ENCODE measurements at regions not wholly inside any gene's neighbourhood (a gene's known extent, or its start where the extent isn't known, plus 50 kb on each side); places are given as distances from the start of the nearest gene placed in this dataset.
"Not testable (repeated sequence)": the region's sequence is repeated elsewhere in the genome, so short reads cannot be mapped to it uniquely, and the experiment has no call there.

DNA sequence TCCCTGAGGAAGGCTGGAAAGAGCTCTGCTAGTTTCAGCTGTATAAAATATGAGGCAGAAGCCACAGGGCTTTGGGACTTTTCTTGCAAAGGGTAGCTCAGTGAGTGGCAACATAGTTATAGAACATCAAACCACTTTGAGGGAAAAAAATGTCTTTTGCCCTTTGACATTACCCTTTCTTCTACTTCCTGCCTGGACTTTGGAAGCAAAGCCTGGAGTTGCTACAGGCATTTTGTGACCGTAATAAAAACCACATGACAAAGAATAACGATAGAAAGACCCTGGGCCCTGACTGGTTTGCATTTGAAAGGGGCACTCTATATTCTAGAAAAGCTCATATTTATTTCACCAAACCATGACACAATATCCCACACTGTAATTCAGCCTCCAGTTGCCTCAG is 440.9 kb downstream of the DIRAS2 start:
- Histone ChIP-seq H3K4me3 (ENCODE audit: insufficient read depth, low read length, poor library complexity, severe bottlenecking) (no peak overlapping the region), H3F3A (ENCODE audit: insufficient read depth) (no peaks in the 10 kb centered on the region), H3K27ac (ENCODE audit: low read depth, low read length) (no peak overlapping the region), H4K20me1 (ENCODE audit: low read depth, low read length) (no peaks in the 10 kb centered on the region), H3K36me3 (ENCODE audit: low read length) (no peaks in the 10 kb centered on the region), H3K9ac (ENCODE audit: low read length) (no peak overlapping the region), H2AFZ (ENCODE audit: low read depth, low read length, severe bottlenecking) (no peak overlapping the region), H3K9me2 (replicated peaks; ENCODE audit: insufficient read depth, low read length) (no peaks in the 10 kb centered on the region), H3K79me2 (ENCODE audit: insufficient read depth, low read length) (no peaks in the 10 kb centered on the region), H3K9me3 (ENCODE audit: insufficient read depth, low read length) (no peaks in the 10 kb centered on the region), H3K27me3 (ENCODE audit: low read length) (no peaks in the 10 kb centered on the region), H3K4me2 (ENCODE audit: low read depth, low read length, poor library complexity, severe bottlenecking) (no peak overlapping the region)
- TF ChIP-seq, protein P1, sequence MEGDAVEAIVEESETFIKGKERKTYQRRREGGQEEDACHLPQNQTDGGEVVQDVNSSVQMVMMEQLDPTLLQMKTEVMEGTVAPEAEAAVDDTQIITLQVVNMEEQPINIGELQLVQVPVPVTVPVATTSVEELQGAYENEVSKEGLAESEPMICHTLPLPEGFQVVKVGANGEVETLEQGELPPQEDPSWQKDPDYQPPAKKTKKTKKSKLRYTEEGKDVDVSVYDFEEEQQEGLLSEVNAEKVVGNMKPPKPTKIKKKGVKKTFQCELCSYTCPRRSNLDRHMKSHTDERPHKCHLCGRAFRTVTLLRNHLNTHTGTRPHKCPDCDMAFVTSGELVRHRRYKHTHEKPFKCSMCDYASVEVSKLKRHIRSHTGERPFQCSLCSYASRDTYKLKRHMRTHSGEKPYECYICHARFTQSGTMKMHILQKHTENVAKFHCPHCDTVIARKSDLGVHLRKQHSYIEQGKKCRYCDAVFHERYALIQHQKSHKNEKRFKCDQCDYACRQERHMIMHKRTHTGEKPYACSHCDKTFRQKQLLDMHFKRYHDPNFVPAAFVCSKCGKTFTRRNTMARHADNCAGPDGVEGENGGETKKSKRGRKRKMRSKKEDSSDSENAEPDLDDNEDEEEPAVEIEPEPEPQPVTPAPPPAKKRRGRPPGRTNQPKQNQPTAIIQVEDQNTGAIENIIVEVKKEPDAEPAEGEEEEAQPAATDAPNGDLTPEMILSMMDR (IDR thresholded peaks at IDR 0.05; ENCODE audit: insufficient read depth, low read length, poor library complexity, severe bottlenecking): no peak

DNA sequence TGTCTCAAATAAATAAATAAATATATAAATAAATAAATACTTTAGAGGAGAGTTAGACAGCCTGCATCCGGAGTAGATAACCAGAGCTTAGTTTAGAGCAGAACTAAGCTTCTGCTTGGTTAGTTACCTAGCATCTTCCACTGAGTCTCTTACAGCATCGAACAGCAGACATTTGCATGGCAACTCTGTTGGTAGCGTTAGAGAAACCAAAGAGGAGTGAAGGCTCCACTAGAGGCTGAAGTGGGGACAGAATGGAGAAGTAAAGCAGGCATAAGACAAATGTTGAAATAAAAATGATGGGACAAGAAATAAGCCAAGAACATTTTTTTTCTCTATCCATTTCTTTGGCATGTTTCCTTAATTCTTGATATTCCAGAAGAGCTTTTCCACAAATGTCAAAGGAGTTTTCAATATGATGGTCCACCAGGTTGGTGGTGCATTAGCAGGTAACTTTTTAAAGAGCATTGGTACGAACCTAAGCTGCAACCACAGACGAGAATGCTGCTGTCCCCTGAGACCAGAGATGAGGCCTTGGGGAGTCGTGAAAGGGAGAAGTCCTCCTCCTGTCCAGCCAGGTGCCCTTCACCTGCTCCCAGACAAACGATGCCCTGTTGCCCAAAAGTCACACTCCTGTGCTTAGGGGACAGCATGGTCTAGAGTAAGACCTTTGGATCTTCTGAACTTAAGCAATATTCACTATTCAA is 438.3 kb downstream of the DIRAS2 start:
- Histone ChIP-seq H3K9me2 (replicated peaks; ENCODE audit: insufficient read depth, low read length) (no peaks in the 10 kb centered on the region), H3K4me3 (ENCODE audit: insufficient read depth, low read length, poor library complexity, severe bottlenecking) (no peak overlapping the region), H2AFZ (ENCODE audit: low read depth, low read length, severe bottlenecking) (no peak overlapping the region), H4K20me1 (ENCODE audit: low read depth, low read length) (no peaks in the 10 kb centered on the region), H3F3A (ENCODE audit: insufficient read depth) (no peaks in the 10 kb centered on the region), H3K4me2 (ENCODE audit: low read depth, low read length, poor library complexity, severe bottlenecking) (no peak overlapping the region), H3K9me3 (ENCODE audit: insufficient read depth, low read length) (no peaks in the 10 kb centered on the region), H3K79me2 (ENCODE audit: insufficient read depth, low read length) (no peaks in the 10 kb centered on the region), H3K9ac (ENCODE audit: low read length) (no peak overlapping the region), H3K27me3 (ENCODE audit: low read length) (no peaks in the 10 kb centered on the region), H3K36me3 (ENCODE audit: low read length) (no peaks in the 10 kb centered on the region), H3K27ac (ENCODE audit: low read depth, low read length) (no peak overlapping the region)
- no peak for TF ChIP-seq EZH2phosphoT487 (conservative IDR thresholded peaks at IDR 0.05; ENCODE audit: low read length)
- TF ChIP-seq, protein P1 (IDR thresholded peaks at IDR 0.05; ENCODE audit: insufficient read depth, low read length, poor library complexity, severe bottlenecking): no peak

DNA sequence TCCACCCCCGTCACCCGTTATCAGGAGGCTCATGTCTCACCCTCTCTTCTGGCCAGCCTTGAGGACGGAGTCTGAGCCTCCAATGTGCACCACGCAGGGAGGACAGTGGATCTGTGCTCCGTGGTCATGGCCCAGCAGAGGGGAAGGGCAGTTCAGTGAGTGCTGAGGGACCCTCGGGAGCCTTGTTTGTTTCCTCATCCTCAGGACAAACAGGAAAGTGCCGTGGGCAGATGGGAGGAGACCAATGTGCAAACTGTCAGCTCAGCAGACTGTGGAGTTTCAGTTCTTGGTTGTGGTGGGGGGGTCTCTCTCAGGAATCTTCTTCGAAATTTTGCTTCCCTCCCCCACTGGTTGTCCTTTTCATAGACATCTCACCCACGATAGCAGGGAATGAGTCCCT is 429.6 kb downstream of the DIRAS2 start:
- H3K9me2 ChIP-seq (replicated peaks; ENCODE audit: insufficient read depth, low read length); H3K27me3 ChIP-seq (ENCODE audit: low read length); H3K79me2 ChIP-seq (ENCODE audit: insufficient read depth, low read length); H3K4me3 ChIP-seq (ENCODE audit: insufficient read depth, low read length, poor library complexity, severe bottlenecking); H4K20me1 ChIP-seq (ENCODE audit: low read depth, low read length); H3K36me3 ChIP-seq (ENCODE audit: low read length); H2AFZ ChIP-seq (ENCODE audit: low read depth, low read length, severe bottlenecking); H3K9ac ChIP-seq (ENCODE audit: low read length); H3K4me2 ChIP-seq (ENCODE audit: low read depth, low read length, poor library complexity, severe bottlenecking); H3K27ac ChIP-seq (ENCODE audit: low read depth, low read length); H3K9me3 ChIP-seq (ENCODE audit: insufficient read depth, low read length); H3F3A ChIP-seq (ENCODE audit: insufficient read depth): not testable (repeated sequence)

DNA sequence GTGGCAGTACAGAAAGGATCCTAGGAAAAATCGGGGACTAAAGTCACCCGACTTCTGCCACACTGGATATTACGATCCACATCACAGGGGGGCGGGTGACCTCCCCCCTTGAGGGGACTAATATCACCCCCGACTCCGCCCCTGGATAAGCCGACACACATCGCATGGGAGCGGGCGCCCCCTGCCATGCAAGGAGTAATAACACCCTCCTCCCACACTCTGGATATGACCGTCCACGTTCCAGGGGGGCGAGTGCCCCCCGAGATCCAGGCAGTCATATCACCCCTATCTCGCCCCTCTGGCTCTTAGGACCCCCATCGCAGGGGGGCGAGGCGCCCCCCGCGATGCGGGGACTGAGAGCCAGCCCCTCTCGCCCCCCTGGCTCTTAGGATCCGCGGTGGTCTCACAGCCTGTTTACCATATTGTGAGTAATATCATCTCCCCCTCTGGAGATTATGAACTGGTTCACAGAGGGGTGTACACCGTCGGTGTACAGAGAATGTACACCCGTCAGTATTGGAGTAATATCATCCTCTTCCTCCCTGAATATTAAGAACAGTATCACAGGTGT is 423.0 kb downstream of the DIRAS2 start:
- no peak overlapping the region for H3K4me3 ChIP-seq (ENCODE audit: insufficient read depth, low read length, poor library complexity, severe bottlenecking)
- H3K4me2 ChIP-seq (ENCODE audit: low read depth, low read length, poor library complexity, severe bottlenecking): no peak overlapping the region
- H3F3A ChIP-seq (ENCODE audit: insufficient read depth): no peaks in the 10 kb centered on the region
- H3K36me3 ChIP-seq (ENCODE audit: low read length): no peaks in the 10 kb centered on the region
- no peaks in the 10 kb centered on the region for H4K20me1 ChIP-seq (ENCODE audit: low read depth, low read length)
- no peaks in the 10 kb centered on the region for H3K9me3 ChIP-seq (ENCODE audit: insufficient read depth, low read length)
- no peak overlapping the region for H3K9ac ChIP-seq (ENCODE audit: low read length)
- H3K27me3 ChIP-seq (ENCODE audit: low read length): no peaks in the 10 kb centered on the region
- no peak overlapping the region for H3K27ac ChIP-seq (ENCODE audit: low read depth, low read length)
- no peaks in the 10 kb centered on the region for H3K9me2 ChIP-seq (replicated peaks; ENCODE audit: insufficient read depth, low read length)
- no peak overlapping the region for H2AFZ ChIP-seq (ENCODE audit: low read depth, low read length, severe bottlenecking)
- TF ChIP-seq, protein P1 (IDR thresholded peaks at IDR 0.05; ENCODE audit: insufficient read depth, low read length, poor library complexity, severe bottlenecking): no peak
- TF ChIP-seq EZH2phosphoT487 (conservative IDR thresholded peaks at IDR 0.05; ENCODE audit: low read length): no peak
- H3K79me2 ChIP-seq (ENCODE audit: insufficient read depth, low read length): no peaks in the 10 kb centered on the region

DNA sequence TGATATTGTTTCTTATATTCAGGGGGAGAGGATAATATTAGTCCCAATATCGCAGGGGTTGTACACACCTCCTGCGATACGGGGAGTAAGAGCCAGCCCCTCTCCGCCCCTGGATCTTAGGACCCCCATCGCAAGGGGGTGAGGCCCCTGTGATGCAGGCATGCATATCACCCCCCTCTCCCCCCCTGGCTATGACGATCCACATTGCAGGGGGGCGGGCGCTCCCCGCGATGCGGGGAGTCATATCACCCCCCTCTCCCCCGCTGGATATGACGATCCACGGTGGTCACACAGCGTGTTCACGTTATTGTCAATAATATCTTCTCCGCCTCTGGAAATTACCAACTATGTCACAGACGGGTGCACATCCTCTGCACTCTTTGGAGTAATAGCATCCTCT is 420.7 kb downstream of the DIRAS2 start:
- H3K27ac ChIP-seq (ENCODE audit: low read depth, low read length); H3F3A ChIP-seq (ENCODE audit: insufficient read depth); H3K27me3 ChIP-seq (ENCODE audit: low read length); H2AFZ ChIP-seq (ENCODE audit: low read depth, low read length, severe bottlenecking); H3K4me3 ChIP-seq (ENCODE audit: insufficient read depth, low read length, poor library complexity, severe bottlenecking); H3K9me2 ChIP-seq (replicated peaks; ENCODE audit: insufficient read depth, low read length); H3K36me3 ChIP-seq (ENCODE audit: low read length); H4K20me1 ChIP-seq (ENCODE audit: low read depth, low read length); H3K9me3 ChIP-seq (ENCODE audit: insufficient read depth, low read length); H3K4me2 ChIP-seq (ENCODE audit: low read depth, low read length, poor library complexity, severe bottlenecking); H3K79me2 ChIP-seq (ENCODE audit: insufficient read depth, low read length); H3K9ac ChIP-seq (ENCODE audit: low read length): not testable (repeated sequence)

Measured in SU-DHL-6 (cell line).